ENCODE measurements at regions not wholly inside any gene's neighbourhood (a gene's known extent, or its start where the extent isn't known, plus 50 kb on each side); places are given as distances from the start of the nearest gene placed in this dataset.

GRCh38 chr3:94460931-94461330, 398.1 kb downstream of the NSUN3 start:
- no peak for TF ChIP-seq EZH2phosphoT487 (IDR thresholded peaks at IDR 0.05; ENCODE audit: low read depth, severe bottlenecking, unreplicated experiment)
- TF ChIP-seq CTCF (IDR thresholded peaks at IDR 0.05; ENCODE audit: poor library complexity): no peak
